ENCODE measurements at regions not wholly inside any gene's neighbourhood (a gene's known extent, or its start where the extent isn't known, plus 50 kb on each side); places are given as distances from the start of the nearest gene placed in this dataset.

DNA sequence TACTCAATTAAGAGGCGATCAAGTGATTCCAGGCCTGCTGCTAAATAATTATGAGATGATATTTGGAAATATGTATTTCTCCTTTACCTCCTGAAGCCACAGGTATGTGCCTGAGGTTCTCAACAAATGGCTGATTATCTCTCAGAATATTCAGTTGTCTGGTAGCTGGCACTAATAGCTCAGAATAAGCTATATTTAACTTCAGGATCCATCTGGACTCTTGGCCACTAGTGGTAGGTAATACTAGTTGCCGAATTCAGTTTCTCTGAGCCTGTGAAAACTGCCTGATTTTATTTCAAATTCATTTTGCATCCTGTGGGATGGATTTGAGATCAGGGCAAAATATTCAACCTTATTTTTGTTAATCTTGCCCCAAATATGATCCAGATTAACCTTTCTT, 499.0 kb downstream of the DIPK2A start:
- TF ChIP-seq, protein P1, sequence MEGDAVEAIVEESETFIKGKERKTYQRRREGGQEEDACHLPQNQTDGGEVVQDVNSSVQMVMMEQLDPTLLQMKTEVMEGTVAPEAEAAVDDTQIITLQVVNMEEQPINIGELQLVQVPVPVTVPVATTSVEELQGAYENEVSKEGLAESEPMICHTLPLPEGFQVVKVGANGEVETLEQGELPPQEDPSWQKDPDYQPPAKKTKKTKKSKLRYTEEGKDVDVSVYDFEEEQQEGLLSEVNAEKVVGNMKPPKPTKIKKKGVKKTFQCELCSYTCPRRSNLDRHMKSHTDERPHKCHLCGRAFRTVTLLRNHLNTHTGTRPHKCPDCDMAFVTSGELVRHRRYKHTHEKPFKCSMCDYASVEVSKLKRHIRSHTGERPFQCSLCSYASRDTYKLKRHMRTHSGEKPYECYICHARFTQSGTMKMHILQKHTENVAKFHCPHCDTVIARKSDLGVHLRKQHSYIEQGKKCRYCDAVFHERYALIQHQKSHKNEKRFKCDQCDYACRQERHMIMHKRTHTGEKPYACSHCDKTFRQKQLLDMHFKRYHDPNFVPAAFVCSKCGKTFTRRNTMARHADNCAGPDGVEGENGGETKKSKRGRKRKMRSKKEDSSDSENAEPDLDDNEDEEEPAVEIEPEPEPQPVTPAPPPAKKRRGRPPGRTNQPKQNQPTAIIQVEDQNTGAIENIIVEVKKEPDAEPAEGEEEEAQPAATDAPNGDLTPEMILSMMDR (conservative IDR thresholded peaks at IDR 0.05; ENCODE audit: low read depth, low read length): no peak
- no peak for TF ChIP-seq EZH2 (IDR thresholded peaks at IDR 0.05; ENCODE audit: borderline replicate concordance, low read depth, low read length, poor library complexity, severe bottlenecking)

Data from A673 (cell line).